Liver (tissue), 8 donors: ENCODE measurements at regions not wholly inside any gene's neighbourhood (a gene's known extent, or its start where the extent isn't known, plus 50 kb on each side); places are given as distances from the start of the nearest gene placed in this dataset.
A peak's percentile ranks its signal among the peaks of the same experiment; 100 is the strongest.

Source experiments
- DNase-seq: peaks from one replicate; pipeline ENCODE4 v3.0.0-alpha.2; 2017; ENCODE audit warnings: low spot score
- H3K27ac ChIP-seq, 2 donors: one replicate each; pipeline ENCODE4 v1.7.0; 2013; ENCODE audit warnings: inconsistent platforms in 2 of 2, low read length in 2 of 2, control low read depth in 1 of 2, low read depth in 1 of 2, mild to moderate bottlenecking in 1 of 2
- H3K27me3 ChIP-seq, 4 donors: one replicate each; pipeline versions ENCODE4 v1.6.1 to v1.7.0; 2013; ENCODE audit warnings: low read length in 3 of 4, inconsistent platforms in 1 of 4, mild to moderate bottlenecking in 1 of 4, moderate library complexity in 1 of 4; ENCODE audit not compliant: control insufficient read depth in 4 of 4, insufficient read depth in 4 of 4
- H3K36me3 ChIP-seq, 4 donors: one replicate each; pipeline versions ENCODE4 v1.6.1 to v1.7.0; 2013; ENCODE audit warnings: low read length in 3 of 4, mild to moderate bottlenecking in 3 of 4, low read depth in 1 of 4, moderate library complexity in 1 of 4; ENCODE audit not compliant: control insufficient read depth in 4 of 4, insufficient read depth in 3 of 4
- H3K4me1 ChIP-seq, 4 donors: one replicate each; pipeline versions ENCODE4 v1.6.1 to v1.7.0; 2013; ENCODE audit warnings: low read length in 3 of 4, mild to moderate bottlenecking in 3 of 4, moderate library complexity in 1 of 4; ENCODE audit not compliant: control insufficient read depth in 4 of 4, insufficient read depth in 4 of 4
- H3K4me3 ChIP-seq, 3 donors: one replicate each; pipeline versions ENCODE4 v1.6.1 to v1.7.0; 2013; ENCODE audit warnings: low read length in 3 of 3, control low read depth in 1 of 3, low read depth in 1 of 3, mild to moderate bottlenecking in 1 of 3
- H3K9ac ChIP-seq, 2 donors: one replicate each; pipeline ENCODE4 v1.7.0; 2013; ENCODE audit warnings: low read length in 2 of 2, mild to moderate bottlenecking in 2 of 2, moderate library complexity in 2 of 2, control low read depth in 1 of 2, low read depth in 1 of 2
- H3K9me3 ChIP-seq, 4 donors: one replicate each; pipeline versions ENCODE4 v1.6.1 to v1.7.0; 2013; ENCODE audit warnings: low read length in 3 of 4; ENCODE audit not compliant: control insufficient read depth in 4 of 4
- CTCF ChIP-seq: fragments of 150-350 bp; IDR thresholded peaks from 2 replicates; pipeline ENCODE4 v1.5.1; 2017; ENCODE audit warnings: improper control_type of control experiment, low read depth, low read length; ENCODE audit not compliant: missing input control
- EGR1 ChIP-seq, 2 donors: IDR thresholded peaks; 2 replicates each; pipeline ENCODE4 v1.6.1; 2016 to 2018; ENCODE audit warnings: antibody characterized with exemption in 2 of 2, low read depth in 2 of 2
- FOXA1 ChIP-seq: IDR thresholded peaks from 2 replicates; pipeline ENCODE4 v1.6.1; 2016; ENCODE audit warnings: antibody characterized with exemption
- GABPA ChIP-seq, 2 donors: IDR thresholded peaks in 1 of 2; conservative IDR thresholded peaks in 1 of 2; 2 replicates each; pipeline ENCODE4 v1.6.1; 2016; ENCODE audit warnings: antibody characterized with exemption in 2 of 2, mild to moderate bottlenecking in 1 of 2, moderate library complexity in 1 of 2
- HNF4A ChIP-seq, 2 donors: conservative IDR thresholded peaks; 2 replicates each; pipeline ENCODE4 v1.6.1; 2016; ENCODE audit warnings: antibody characterized with exemption in 2 of 2, mild to moderate bottlenecking in 2 of 2
- HNF4G ChIP-seq: IDR thresholded peaks from 2 replicates; pipeline ENCODE4 v1.6.1; 2016; ENCODE audit warnings: antibody characterized with exemption
- JUND ChIP-seq, 2 donors: IDR thresholded peaks; 2 replicates each; pipeline ENCODE4 v1.6.1; 2016; ENCODE audit warnings: antibody characterized with exemption in 2 of 2
- NR2F2 ChIP-seq: IDR thresholded peaks from 2 replicates; pipeline ENCODE4 v1.6.1; 2016; ENCODE audit warnings: antibody characterized with exemption
- RAD21 ChIP-seq, 2 donors: IDR thresholded peaks; 2 replicates each; pipeline ENCODE4 v1.6.1; 2016; ENCODE audit warnings: antibody characterized with exemption in 2 of 2, mild to moderate bottlenecking in 2 of 2
- REST ChIP-seq: IDR thresholded peaks from 2 replicates; pipeline ENCODE4 v1.6.1; 2016; ENCODE audit warnings: antibody characterized with exemption, mild to moderate bottlenecking
- RXRA ChIP-seq, 2 donors: IDR thresholded peaks; 2 replicates each; pipeline ENCODE4 v1.6.1; 2017 to 2018; ENCODE audit warnings: antibody characterized with exemption in 2 of 2, mild to moderate bottlenecking in 1 of 2
- YY1 ChIP-seq: IDR thresholded peaks from 2 replicates; pipeline ENCODE4 v1.6.1; 2016; ENCODE audit warnings: antibody characterized with exemption, mild to moderate bottlenecking
- WGBS: extraction: QIAGEN DNeasy Blood & Tissue Kit; methylation state at CpG from one replicate; pipeline ENCODE4 v1.1.7; 2013; 5-methylcytosine and 5-hydroxymethylcytosine counted together
- TF ChIP-seq, protein P1 (sequence below): IDR thresholded peaks from 2 replicates; pipeline ENCODE4 v1.6.1; 2016; ENCODE audit warnings: antibody characterized with exemption
- TF ChIP-seq, protein P2 (sequence below): IDR thresholded peaks from 2 replicates; pipeline ENCODE4 v1.6.1; 2016; ENCODE audit warnings: antibody characterized with exemption
- TF ChIP-seq, protein P3 (sequence below): IDR thresholded peaks from 2 replicates; pipeline ENCODE4 v1.6.1; 2016; ENCODE audit warnings: antibody characterized with exemption
- donor health status: healthy.
- donor health status: healthy.
- donor health status: healthy.
- donor health status: healthy.
- donor health status: healthy.

DNA sequence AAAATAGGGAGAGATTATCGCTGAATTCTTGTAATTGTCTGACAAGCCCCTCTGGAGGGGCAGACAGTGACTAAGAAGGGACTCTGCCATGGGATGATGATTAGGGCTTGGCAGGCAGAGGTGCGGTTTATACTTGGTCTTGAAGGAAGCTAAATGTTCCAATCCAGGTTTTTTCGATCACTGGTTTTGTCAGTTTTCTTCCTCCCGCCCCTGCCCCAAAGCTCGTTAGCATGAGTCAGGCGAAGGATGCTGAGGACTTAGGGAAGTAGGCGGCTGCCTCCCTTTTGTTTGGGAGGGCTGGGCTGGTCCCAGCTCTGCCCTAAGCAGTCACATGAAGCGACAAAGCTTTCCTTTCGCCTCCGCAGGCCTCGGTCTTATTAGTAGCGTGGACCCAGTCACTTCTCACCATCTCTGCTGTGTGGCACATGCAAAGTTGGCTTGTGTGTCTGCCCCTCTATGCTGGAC, 314.2 kb downstream of the CDC5L start:
- Histone ChIP-seq H3K4me3 (no peak overlapping the region), H3K9ac (no peak overlapping the region), H3K27me3 (no peaks in the 10 kb centered on the region), H3K4me1 (no peaks in the 10 kb centered on the region), H3K27ac (no peak overlapping the region), H3K36me3 (no peaks in the 10 kb centered on the region), H3K9me3 (no peaks in the 10 kb centered on the region)
- TF ChIP-seq NR2F2: no peak
- TF ChIP-seq EGR1 (IDR thresholded peaks at IDR 0.05; ENCODE audit: low read depth in 2 of 2): no peak
- WGBS: 91% methylated on average over 12 of the region's 12 CpGs
- DNase-seq: no peak

DNA sequence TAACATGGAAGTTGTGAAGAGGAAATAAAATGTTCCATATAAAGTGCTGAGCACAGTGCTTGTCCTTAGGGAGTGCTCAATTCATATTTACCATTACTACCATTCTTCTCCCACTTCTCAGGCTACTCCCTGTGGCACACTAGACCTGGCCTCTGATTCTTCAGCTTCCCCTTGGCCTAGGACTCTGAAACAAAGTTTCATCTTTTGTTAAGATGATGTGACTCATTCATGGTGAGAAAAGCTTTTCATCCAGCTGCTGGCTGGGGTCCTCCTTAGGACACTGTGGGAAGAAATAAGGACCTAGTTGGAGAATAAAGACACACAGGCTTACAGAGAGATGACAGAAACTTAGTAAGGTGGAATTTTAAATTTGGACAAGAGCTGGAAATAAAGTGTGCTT, 314.8 kb downstream of the CDC5L start:
- H3K27me3 ChIP-seq: no peaks in the 10 kb centered on the region
- H3K9ac ChIP-seq: no peak overlapping the region
- TF ChIP-seq REST (no peak), HNF4G (no peak), NR2F2 (no peak), JUND (IDR thresholded peaks at IDR 0.05) (no peak)
- TF ChIP-seq, protein P1, sequence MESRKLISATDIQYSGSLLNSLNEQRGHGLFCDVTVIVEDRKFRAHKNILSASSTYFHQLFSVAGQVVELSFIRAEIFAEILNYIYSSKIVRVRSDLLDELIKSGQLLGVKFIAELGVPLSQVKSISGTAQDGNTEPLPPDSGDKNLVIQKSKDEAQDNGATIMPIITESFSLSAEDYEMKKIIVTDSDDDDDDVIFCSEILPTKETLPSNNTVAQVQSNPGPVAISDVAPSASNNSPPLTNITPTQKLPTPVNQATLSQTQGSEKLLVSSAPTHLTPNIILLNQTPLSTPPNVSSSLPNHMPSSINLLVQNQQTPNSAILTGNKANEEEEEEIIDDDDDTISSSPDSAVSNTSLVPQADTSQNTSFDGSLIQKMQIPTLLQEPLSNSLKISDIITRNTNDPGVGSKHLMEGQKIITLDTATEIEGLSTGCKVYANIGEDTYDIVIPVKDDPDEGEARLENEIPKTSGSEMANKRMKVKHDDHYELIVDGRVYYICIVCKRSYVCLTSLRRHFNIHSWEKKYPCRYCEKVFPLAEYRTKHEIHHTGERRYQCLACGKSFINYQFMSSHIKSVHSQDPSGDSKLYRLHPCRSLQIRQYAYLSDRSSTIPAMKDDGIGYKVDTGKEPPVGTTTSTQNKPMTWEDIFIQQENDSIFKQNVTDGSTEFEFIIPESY: no peak
- TF ChIP-seq, protein P2, sequence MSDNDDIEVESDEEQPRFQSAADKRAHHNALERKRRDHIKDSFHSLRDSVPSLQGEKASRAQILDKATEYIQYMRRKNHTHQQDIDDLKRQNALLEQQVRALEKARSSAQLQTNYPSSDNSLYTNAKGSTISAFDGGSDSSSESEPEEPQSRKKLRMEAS: no peak
- no peaks in the 10 kb centered on the region for H3K36me3 ChIP-seq
- H3K27ac ChIP-seq: no peak overlapping the region
- no peaks in the 10 kb centered on the region for H3K9me3 ChIP-seq
- DNase-seq: peak; percentile 10
- H3K4me3 ChIP-seq: no peak overlapping the region
- H3K4me1 ChIP-seq: no peaks in the 10 kb centered on the region

DNA sequence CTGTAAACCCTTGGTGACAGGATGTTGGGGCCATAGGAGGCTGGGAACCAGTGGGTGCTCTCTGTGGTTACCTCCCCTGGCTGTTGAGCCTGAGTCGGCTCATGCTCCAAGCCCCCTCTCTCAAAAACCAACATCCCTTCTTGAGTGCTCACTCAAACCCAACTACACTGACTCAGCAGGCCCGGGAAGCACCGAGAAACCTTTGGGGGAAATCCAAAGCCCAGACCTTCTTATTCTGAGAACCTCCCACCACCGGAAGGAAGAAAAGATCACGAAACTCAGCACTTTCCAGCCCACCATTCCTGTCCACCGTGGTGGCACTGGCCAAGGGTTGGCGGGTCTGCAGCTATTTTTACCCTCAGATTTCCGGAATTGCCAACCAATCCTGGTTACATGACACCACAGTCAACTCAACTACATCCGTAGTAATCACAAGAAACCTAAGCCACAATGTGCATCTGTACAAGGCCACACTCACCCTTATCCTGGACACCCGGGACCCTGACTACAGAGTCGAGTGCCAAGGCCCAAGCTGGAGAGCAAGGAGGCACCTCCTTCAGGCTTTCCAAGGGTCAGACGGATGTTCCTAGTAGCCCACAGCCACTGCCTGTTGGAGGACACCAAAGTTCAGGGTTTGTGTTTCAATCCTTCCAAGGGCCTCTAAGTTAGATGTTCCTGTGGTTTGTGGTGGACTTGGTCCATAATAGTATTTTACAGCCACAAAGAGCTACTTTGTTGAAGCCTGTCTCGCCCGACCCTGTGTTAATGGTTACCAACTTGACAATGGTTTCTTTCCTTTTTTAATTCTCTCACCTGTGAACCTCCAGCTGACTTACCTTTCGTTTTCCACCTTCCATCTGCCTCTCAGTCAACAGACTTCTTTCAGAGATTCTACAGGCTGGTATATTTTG, 317.0 kb downstream of the CDC5L start:
- peak; percentile 13 for DNase-seq
- TF ChIP-seq RXRA (IDR thresholded peaks at IDR 0.05) (no peak), EGR1 (IDR thresholded peaks at IDR 0.05; ENCODE audit: low read depth in 2 of 2) (no peak), RAD21 (IDR thresholded peaks at IDR 0.05) (no peak), HNF4A (conservative IDR thresholded peaks at IDR 0.05) (no peak), CTCF (no peak), YY1 (no peak), FOXA1 (no peak), HNF4G (no peak), JUND (IDR thresholded peaks at IDR 0.05) (no peak), GABPA (IDR thresholded peaks at IDR 0.05 in 1 of 2, conservative IDR thresholded peaks at IDR 0.05 in 1 of 2) (no peak)
- TF ChIP-seq, protein P2: no peak
- TF ChIP-seq, protein P3, sequence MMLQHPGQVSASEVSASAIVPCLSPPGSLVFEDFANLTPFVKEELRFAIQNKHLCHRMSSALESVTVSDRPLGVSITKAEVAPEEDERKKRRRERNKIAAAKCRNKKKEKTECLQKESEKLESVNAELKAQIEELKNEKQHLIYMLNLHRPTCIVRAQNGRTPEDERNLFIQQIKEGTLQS: no peak
- TF ChIP-seq, protein P1: no peak
- Histone ChIP-seq H3K27ac (no peak overlapping the region), H3K27me3 (no peaks in the 10 kb centered on the region), H3K36me3 (no peaks in the 10 kb centered on the region), H3K4me3 (no peak overlapping the region), H3K9me3 (no peaks in the 10 kb centered on the region), H3K4me1 (no peaks in the 10 kb centered on the region), H3K9ac (no peak overlapping the region)
- 90% methylated on average over 15 of the region's 15 CpGs for WGBS
